HG02840 (cell line): ENCODE measurements at regions not wholly inside any gene's neighbourhood (a gene's known extent, or its start where the extent isn't known, plus 50 kb on each side); places are given as distances from the start of the nearest gene placed in this dataset.
A peak's percentile ranks its signal among the peaks of the same experiment; 100 is the strongest.
"Not testable (repeated sequence)": the region's sequence is repeated elsewhere in the genome, so short reads cannot be mapped to it uniquely, and the experiment has no call there.

ENCODE experiments used
- ATAC-seq: cut with Tn5 transposase; IDR thresholded peaks from one replicate; pipeline ENCODE4 v1.9.1; 2021; ENCODE audit warnings: mild to moderate bottlenecking, moderate library complexity, moderate number of reproducible peaks; ENCODE audit not compliant: unreplicated experiment, low FRiP score

DNA sequence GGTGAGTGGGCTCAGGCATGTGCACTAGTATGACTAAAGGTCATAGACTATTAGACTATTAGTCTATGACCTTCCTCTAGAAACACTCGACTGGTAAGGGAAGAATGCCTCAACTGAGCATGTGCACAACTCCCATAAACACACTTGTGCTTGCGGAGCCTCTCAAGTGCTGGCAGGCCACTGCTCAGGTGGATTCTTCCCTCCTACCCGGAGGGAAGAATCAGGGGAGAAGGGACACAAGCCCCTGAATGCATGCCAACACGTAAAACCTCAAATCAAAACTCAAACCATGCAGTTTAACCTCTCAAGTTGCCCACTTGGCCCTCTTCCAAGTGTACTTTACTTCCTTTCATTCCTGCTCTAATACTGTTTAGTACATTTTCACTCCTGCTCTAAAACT is 287.6 kb upstream of the SGCG start:
- no peak for ATAC-seq

GRCh38 chr13:22893777-22894176 is 287.0 kb upstream of the SGCG start:
- no peak for ATAC-seq

- ATAC-seq = no peak
These were observed 283.0 kb upstream of the SGCG start for GRCh38 chr13:22897571-22898314.

DNA sequence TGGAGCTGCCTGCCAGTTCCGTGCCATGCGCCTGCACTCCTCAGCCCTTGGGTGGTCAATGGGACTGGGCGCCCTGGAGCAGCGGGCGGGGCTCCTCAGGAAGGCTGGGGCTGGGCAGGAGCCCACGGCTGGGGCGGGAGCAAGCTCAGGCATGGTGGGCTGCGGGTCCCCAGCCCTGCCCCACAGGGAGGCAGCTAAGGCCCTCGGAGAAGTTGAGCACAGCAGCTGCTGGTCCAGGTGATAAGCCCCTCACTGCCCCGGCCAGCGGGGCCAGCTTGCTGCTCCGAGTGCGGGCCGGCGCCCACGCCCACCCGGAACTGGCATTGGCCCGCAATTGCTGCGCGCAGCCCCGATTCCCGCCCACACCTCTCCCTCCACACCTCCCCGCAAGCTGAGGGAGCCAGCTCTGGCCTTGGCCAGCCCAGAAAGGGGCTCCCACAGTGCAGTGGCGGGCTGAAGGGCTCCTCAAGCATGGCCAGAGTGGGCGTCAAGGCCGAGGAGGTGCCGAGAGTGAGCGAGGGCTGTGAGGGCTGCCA is 280.3 kb upstream of the SGCG start:
- ATAC-seq = not testable (repeated sequence)

DNA sequence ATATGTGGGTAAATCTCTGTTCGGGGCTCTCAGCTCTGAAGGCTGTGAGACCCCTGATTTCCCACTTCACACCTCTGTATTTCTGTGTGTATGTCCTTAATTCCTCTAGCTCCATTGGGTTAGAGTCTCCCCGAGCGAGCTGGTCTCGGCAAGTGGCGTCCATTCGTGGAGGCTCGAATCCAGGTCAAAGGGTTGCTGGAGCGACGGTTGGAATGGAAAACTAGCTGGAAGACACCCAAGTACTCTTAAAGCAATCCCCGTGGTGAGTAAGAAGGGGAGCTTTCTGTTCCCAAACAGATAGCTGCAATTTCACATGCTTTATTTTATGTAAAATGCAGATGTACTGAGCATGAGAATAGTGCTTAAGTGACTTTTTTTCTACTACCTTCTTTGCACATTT is 277.5 kb upstream of the SGCG start:
- no peak for ATAC-seq

- ATAC-seq = no peak
These were observed 276.9 kb upstream of the SGCG start for GRCh38 chr13:22903925-22904324.

GRCh38 chr13:22915442-22916082 is 265.2 kb upstream of the SGCG start:
- peak; percentile 64 for ATAC-seq

DNA sequence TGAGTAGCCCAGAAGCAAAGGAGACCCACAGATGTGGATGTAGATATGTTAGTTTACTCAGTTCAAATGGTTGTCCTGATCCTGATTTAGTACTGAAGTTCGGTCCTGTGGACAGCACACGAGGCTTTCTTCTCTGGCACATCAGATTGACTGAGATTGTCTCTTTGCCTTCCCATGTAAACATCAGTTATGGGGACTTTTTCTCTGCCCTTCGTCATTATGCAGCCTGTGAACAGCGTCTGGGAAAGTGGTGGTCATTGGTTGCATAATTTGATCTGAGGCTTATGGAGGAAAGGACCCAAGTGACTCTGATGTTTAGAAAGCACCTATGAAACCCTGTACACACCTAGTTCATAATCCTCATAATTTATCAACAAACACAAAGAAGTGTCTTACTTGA is 264.5 kb upstream of the SGCG start:
- ATAC-seq = not testable (repeated sequence)

DNA sequence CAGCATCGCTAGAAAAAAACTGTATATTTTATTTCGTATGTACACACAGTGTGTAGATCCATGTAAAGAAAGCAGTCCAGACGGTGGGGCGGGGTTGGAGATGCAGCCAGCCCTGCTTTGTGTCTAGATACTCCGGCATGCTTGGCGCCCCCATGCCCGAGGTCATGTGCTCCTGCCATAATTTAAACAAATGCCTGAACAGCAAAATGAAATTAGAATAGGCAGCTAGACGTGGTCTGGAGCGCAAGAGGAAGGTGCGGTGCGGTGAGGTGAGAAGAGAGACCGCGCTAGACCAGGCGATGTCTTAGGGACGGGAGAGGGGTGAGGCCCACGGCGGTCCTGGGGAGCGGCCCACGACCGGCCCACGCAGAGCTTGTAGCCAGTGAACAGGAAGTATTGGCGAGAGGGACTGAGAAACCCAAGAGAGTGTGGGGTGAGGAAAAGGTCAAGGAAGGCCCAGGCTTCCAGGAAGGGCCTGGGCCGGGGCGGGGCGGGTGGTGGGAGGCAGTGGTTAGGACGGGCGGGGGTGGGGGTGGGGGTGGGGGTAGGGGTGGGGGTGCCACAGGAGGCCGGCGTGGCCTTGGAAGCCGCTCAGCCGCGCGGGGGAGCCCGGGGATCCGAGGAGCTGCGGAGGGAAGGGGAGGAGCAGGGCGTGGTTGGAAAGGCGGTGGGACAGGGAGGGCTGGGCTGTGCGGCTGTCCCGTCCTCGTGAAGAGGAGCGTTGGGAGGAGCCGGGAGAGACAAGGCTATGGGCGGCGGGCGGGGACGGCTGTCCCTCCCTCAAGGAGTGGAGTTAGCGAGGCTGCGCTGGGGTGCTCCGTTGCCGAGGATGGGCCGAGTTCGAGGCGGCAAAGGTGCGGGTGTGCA is 254.7 kb upstream of the SGCG start:
- no peak for ATAC-seq

GRCh38 chr13:22926748-22927400 is 253.9 kb upstream of the SGCG start:
- no peak for ATAC-seq

- ATAC-seq = not testable (repeated sequence)
These were observed 252.9 kb upstream of the SGCG start for GRCh38 chr13:22927845-22928244.

- no peak for ATAC-seq
These were observed 251.2 kb upstream of the SGCG start for GRCh38 chr13:22929381-22930126.

DNA sequence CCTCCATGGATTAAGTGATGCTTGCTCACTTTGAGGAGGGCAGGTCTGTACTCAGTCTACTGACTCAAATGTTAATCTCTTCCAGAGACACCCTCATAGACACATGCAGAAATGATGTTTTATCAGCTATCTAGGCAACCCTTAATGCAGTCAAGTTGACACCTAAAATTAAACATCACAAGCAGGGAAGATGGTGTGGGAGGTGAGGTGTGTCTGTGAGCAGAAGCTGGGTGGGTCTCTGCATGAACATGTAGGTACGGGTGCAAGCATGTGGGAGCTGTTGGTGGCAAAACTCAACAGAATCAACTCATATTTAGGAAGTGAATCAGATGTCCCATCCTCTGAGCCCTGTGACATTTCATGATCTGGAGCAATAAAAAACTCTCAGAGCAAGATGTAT is 249.2 kb upstream of the SGCG start:
- no peak for ATAC-seq

DNA sequence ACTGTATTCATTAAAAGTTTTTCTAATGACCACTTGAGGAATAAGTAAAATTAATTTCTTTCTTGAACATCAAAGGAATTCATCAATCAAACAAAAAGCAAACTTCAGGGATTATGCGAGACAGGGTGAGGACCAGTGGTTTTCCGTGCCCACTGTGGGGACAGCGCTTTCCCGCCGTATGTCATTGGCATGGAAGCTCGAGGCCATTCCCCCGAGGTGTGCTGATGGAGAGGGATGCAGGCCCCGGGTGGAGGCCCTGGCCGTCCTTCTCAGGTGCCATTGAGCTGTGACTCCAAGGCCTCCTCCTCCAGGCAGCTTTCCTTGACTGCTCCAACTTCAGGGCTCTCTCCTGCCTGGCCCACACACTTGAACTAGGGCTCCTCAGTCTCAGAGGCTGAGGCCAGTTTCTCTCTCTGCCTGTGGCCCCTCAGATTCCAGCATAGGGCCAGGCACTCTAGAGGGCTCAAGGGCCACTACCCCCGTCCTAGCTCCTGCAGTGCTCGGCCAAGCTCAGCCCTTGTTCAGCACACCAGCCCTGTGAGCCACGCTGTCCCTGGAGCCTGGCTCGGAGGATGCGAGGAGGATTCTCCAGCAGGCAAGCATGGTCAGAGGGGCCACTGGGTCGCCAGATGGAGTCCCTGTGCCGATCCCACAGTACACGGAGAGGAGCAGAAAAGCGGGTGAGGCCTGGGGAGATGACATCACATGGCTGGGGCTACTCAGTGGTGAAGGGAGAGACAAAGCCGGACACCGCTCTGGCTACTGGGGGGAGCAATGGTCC is 248.0 kb upstream of the SGCG start:
- ATAC-seq = not testable (repeated sequence)

- no peak for ATAC-seq
These were observed 247.1 kb upstream of the SGCG start for GRCh38 chr13:22933571-22934181.

DNA sequence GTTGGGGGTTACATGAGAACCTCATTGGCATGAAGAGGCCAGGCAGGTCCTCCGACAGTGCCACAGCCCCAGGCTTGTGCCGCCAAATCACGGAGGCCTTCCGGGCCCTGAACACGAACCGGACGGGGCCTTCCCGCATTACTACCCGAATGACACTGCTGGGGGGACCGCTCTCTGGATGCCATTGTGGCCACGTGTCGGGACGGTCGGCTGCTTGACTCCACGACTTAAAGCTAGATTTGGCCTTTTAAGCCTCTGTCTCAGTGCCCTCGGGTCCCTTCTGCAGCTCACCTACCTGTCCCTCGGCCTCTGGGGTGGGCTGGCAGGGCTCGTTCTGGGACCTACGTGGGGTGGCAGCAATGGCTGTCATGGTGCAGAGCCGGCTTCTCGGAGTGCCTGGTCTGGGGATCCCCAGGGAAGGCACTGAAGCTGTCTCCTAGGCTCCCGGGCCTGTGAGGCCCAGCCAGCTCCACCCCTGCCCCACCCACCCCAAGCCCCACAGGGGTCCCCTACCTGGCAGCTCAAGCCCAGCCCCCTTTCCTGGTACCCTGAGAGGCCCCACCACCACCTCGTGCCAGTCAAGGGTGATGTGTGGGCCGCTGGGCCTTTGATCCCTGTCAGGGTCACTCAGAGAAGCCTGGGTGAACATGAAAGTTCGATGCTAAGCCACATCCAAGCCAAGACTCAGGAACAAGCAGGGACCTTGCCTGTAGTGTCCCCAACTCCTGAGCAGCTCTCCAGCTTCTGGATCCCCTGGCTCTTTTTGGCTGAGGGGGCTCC is 245.8 kb upstream of the SGCG start:
- ATAC-seq = no peak

DNA sequence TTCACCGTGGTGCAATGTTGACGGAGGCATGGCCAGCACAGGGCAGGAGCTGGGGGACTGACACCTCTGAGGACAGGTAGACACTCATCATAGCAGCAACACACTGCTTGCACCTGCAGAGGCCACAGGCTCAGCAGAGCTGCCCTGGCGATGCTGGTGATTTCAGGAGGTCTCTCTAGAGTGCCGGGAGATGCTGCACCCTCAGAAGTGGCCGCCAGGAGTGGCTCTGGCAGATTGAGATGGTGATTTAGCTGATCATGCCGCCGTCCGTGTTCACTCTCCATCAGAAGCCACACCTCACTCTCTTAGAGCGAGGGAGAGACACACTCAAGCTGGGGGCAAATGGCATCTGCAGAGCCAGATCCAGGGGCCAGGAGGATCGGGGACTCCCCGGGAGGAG is 244.6 kb upstream of the SGCG start:
- ATAC-seq = no peak

GRCh38 chr13:22937241-22937640 is 243.5 kb upstream of the SGCG start:
- no peak for ATAC-seq
